Endodermal cell (in vitro differentiated cells): ENCODE measurements at regions not wholly inside any gene's neighbourhood (a gene's known extent, or its start where the extent isn't known, plus 50 kb on each side); places are given as distances from the start of the nearest gene placed in this dataset.

Source experiments
- DNase-seq: peaks from one replicate; pipeline ENCODE4 v3.0.0-alpha.2; 2017
- H3K27ac ChIP-seq: 2 replicates; pipeline ENCODE4 v1.5.1; 2013; ENCODE audit warnings: mild to moderate bottlenecking, low read depth, low read length, moderate library complexity
- H3K27me3 ChIP-seq: 2 replicates; pipeline ENCODE4 v1.6.1; 2013; ENCODE audit warnings: mild to moderate bottlenecking, low read length, moderate library complexity; ENCODE audit not compliant: insufficient read depth, control insufficient read depth, poor library complexity, severe bottlenecking
- H3K36me3 ChIP-seq: 2 replicates; pipeline ENCODE4 v1.7.0; 2013; ENCODE audit warnings: mild to moderate bottlenecking, low read length, moderate library complexity; ENCODE audit not compliant: control insufficient read depth, insufficient read depth
- H3K4me1 ChIP-seq: one replicate; pipeline ENCODE4 v1.7.0; 2013; ENCODE audit warnings: low read length; ENCODE audit not compliant: control insufficient read depth, insufficient read depth
- H3K4me3 ChIP-seq: 2 replicates; pipeline ENCODE4 v1.5.1; 2013; ENCODE audit warnings: mild to moderate bottlenecking, low read length, moderate library complexity
- H3K9ac ChIP-seq: 2 replicates; pipeline ENCODE4 v1.6.1; 2013; ENCODE audit warnings: mild to moderate bottlenecking, low read length, moderate library complexity; ENCODE audit not compliant: poor library complexity, severe bottlenecking; ENCODE audit errors: extremely low read depth
- H3K9me3 ChIP-seq: 2 replicates; pipeline ENCODE4 v1.6.1; 2013; ENCODE audit warnings: mild to moderate bottlenecking, low read length, moderate library complexity; ENCODE audit not compliant: control insufficient read depth
- H3K27ac Mint-ChIP-seq: 2 replicates; pipeline ENCODE4 v1.8.0; 2020; ENCODE audit warnings: mixed read lengths
- H3K27me3 Mint-ChIP-seq: 2 replicates; pipeline ENCODE4 v1.8.0; 2021; ENCODE audit warnings: mild to moderate bottlenecking, mixed read lengths; ENCODE audit not compliant: insufficient read depth
- H3K36me3 Mint-ChIP-seq: 2 replicates; pipeline ENCODE4 v1.8.0; 2020; ENCODE audit warnings: low read depth, mixed read lengths
- H3K4me1 Mint-ChIP-seq: 2 replicates; pipeline ENCODE4 v1.8.0; 2020; ENCODE audit warnings: mixed read lengths
- H3K4me3 Mint-ChIP-seq: 2 replicates; pipeline ENCODE4 v1.8.0; 2020; ENCODE audit warnings: mild to moderate bottlenecking, moderate library complexity, mixed read lengths
- H3K9me3 Mint-ChIP-seq: 2 replicates; pipeline ENCODE4 v1.8.0; 2020; ENCODE audit warnings: mild to moderate bottlenecking, mixed read lengths
- WGBS, 2 experiments: methylation state at CpG; one replicate each; pipeline versions ENCODE4 v1.1.5 to v1.1.7; 2013; ENCODE audit warnings: missing lambda C conversion rate in 2 of 2, mixed read lengths in 1 of 2; ENCODE audit not compliant: insufficient coverage in 1 of 2, insufficient read length in 1 of 2; 5-methylcytosine and 5-hydroxymethylcytosine counted together
- TF ChIP-seq, protein P1 (sequence below): fragments of 200-600 bp; sonication (generic); conservative IDR thresholded peaks from 2 replicates; pipeline ENCODE4 v1.5.0; 2021; ENCODE audit warnings: antibody characterized with exemption, mild to moderate bottlenecking

DNA sequence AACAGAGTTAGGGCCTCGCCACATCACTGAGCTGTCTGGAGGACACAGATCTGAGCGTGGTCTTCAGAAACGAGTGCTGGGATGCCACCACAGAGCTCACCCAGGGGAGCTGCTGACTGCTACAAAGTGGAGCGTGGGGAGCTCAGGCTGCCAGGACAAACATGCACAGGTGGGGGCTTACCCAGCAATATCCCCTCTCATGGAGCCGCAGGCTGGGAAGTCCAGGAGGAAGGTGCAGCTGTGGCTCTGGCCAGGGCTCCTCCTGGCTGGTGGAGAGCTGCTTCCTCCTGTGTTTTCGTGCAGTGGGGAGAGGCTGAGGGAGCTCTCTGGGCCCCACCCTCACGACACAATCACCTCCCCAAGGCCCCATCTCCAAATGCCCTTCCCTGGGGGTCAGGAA, 368.6 kb upstream of the IRX4 start:
- no peak overlapping the region for H3K27ac Mint-ChIP-seq
- no peak for DNase-seq
- no peaks in the 10 kb centered on the region for H3K36me3 ChIP-seq
- H3K9ac ChIP-seq: no peak overlapping the region
- no peaks in the 10 kb centered on the region for H3K36me3 Mint-ChIP-seq
- H3K4me1 ChIP-seq: no peaks in the 10 kb centered on the region
- H3K9me3 ChIP-seq: no peaks in the 10 kb centered on the region
- H3K27me3 Mint-ChIP-seq: peaks cover 2% of the 10 kb centered on the region
- H3K4me3 Mint-ChIP-seq: no peak overlapping the region
- WGBS, 2 experiments: 83 to 89% methylated on average over 3 to 7 of the region's 7 CpGs
- no peak overlapping the region for H3K27ac ChIP-seq
- peaks cover 5% of the 10 kb centered on the region for H3K9me3 Mint-ChIP-seq
- no peak overlapping the region for H3K4me3 ChIP-seq
- H3K4me1 Mint-ChIP-seq: no peaks in the 10 kb centered on the region
- H3K27me3 ChIP-seq: no peaks in the 10 kb centered on the region
- TF ChIP-seq, protein P1, sequence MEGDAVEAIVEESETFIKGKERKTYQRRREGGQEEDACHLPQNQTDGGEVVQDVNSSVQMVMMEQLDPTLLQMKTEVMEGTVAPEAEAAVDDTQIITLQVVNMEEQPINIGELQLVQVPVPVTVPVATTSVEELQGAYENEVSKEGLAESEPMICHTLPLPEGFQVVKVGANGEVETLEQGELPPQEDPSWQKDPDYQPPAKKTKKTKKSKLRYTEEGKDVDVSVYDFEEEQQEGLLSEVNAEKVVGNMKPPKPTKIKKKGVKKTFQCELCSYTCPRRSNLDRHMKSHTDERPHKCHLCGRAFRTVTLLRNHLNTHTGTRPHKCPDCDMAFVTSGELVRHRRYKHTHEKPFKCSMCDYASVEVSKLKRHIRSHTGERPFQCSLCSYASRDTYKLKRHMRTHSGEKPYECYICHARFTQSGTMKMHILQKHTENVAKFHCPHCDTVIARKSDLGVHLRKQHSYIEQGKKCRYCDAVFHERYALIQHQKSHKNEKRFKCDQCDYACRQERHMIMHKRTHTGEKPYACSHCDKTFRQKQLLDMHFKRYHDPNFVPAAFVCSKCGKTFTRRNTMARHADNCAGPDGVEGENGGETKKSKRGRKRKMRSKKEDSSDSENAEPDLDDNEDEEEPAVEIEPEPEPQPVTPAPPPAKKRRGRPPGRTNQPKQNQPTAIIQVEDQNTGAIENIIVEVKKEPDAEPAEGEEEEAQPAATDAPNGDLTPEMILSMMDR: no peak

GRCh38 chr5:2250365-2250950, 367.7 kb upstream of the IRX4 start:
- H3K27ac ChIP-seq: no peak overlapping the region
- no peaks in the 10 kb centered on the region for H3K27me3 ChIP-seq
- Mint-ChIP-seq H3K36me3 (no peaks in the 10 kb centered on the region), H3K27me3 (peaks cover 2% of the 10 kb centered on the region), H3K9me3 (peaks cover 5% of the 10 kb centered on the region), H3K4me1 (no peaks in the 10 kb centered on the region), H3K4me3 (no peak overlapping the region), H3K27ac (no peak overlapping the region)
- 93 to 96% methylated on average over 7 to 12 of the region's 12 CpGs for WGBS, 2 experiments
- no peak for DNase-seq
- H3K9ac ChIP-seq: no peak overlapping the region
- no peaks in the 10 kb centered on the region for H3K36me3 ChIP-seq
- no peaks in the 10 kb centered on the region for H3K9me3 ChIP-seq
- no peak overlapping the region for H3K4me3 ChIP-seq
- TF ChIP-seq, protein P1: no peak
- no peaks in the 10 kb centered on the region for H3K4me1 ChIP-seq

DNA sequence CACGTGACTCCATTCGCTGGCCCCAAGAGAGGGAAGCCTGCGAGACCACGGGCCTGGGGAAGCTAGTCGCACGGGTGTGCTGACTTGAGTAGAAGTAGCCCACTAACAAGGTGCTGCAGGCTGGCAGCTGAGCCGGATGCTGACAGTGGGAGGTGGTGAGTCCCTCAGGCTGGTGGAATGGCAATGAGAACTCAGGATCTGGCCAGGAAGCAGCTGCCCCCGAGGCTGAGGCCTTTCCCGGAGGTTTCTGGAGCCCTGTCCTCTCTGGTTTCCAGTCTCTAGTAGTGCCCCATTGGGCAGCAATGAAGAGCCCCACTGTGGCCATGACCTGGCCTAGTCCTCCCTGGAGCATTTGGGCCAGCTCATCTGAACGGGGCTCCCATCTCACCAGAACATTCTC, 366.7 kb upstream of the IRX4 start:
- H3K4me1 ChIP-seq: no peaks in the 10 kb centered on the region
- Mint-ChIP-seq H3K4me3 (no peak overlapping the region), H3K27me3 (peaks cover 2% of the 10 kb centered on the region), H3K9me3 (peaks cover 5% of the 10 kb centered on the region), H3K36me3 (no peaks in the 10 kb centered on the region), H3K27ac (no peak overlapping the region), H3K4me1 (no peaks in the 10 kb centered on the region)
- TF ChIP-seq, protein P1: no peak
- H3K27me3 ChIP-seq: no peaks in the 10 kb centered on the region
- no peak overlapping the region for H3K9ac ChIP-seq
- H3K27ac ChIP-seq: no peak overlapping the region
- 86 to 90% methylated on average over 8 to 10 of the region's 10 CpGs for WGBS, 2 experiments
- no peaks in the 10 kb centered on the region for H3K36me3 ChIP-seq
- DNase-seq: no peak
- no peak overlapping the region for H3K4me3 ChIP-seq
- H3K9me3 ChIP-seq: no peaks in the 10 kb centered on the region
